HG02943 (cell line): ENCODE measurements at regions not wholly inside any gene's neighbourhood (a gene's known extent, or its start where the extent isn't known, plus 50 kb on each side); places are given as distances from the start of the nearest gene placed in this dataset.

ENCODE experiments used
- ATAC-seq: cut with Tn5 transposase; IDR thresholded peaks from one replicate; pipeline ENCODE4 v1.9.1; 2021; ENCODE audit warnings: mild to moderate bottlenecking, low read depth, moderate library complexity; ENCODE audit not compliant: unreplicated experiment

- no peak for ATAC-seq
Observed at GRCh38 chr1:187854457-187854856, 1025.7 kb downstream of the PLA2G4A start.

GRCh38 chr1:187862506-187862905 lies 1033.8 kb downstream of the PLA2G4A start:
- no peak for ATAC-seq

GRCh38 chr1:187870552-187870951 lies 1041.8 kb downstream of the PLA2G4A start:
- no peak for ATAC-seq

- no peak for ATAC-seq
Observed at GRCh38 chr1:187871177-187871845, 1042.6 kb downstream of the PLA2G4A start.

GRCh38 chr1:187872550-187872949 lies 1043.8 kb downstream of the PLA2G4A start:
- ATAC-seq: no peak

- ATAC-seq: no peak
Observed at GRCh38 chr1:187873126-187873525, 1044.4 kb downstream of the PLA2G4A start.

GRCh38 chr1:187876775-187877174 lies 1048.0 kb downstream of the PLA2G4A start:
- ATAC-seq: no peak

GRCh38 chr1:187877220-187877619 lies 1048.5 kb downstream of the PLA2G4A start:
- no peak for ATAC-seq

- ATAC-seq: no peak
Observed at GRCh38 chr1:187878883-187879282, 1050.1 kb downstream of the PLA2G4A start.

- ATAC-seq: no peak
Observed at GRCh38 chr1:187883356-187883755, 1054.6 kb downstream of the PLA2G4A start.

- no peak for ATAC-seq
Observed at GRCh38 chr1:187891993-187892682, 1063.4 kb downstream of the PLA2G4A start.

- no peak for ATAC-seq
Observed at GRCh38 chr1:187892683-187893039, 1063.9 kb downstream of the PLA2G4A start.

GRCh38 chr1:187893471-187893870 lies 1064.7 kb downstream of the PLA2G4A start:
- no peak for ATAC-seq

- no peak for ATAC-seq
Observed at GRCh38 chr1:187894349-187894748, 1065.6 kb downstream of the PLA2G4A start.

GRCh38 chr1:187903223-187903622 lies 1074.5 kb downstream of the PLA2G4A start:
- ATAC-seq: no peak

GRCh38 chr1:187909382-187909781 lies 1080.6 kb downstream of the PLA2G4A start:
- no peak for ATAC-seq

GRCh38 chr1:187911820-187912219 lies 1083.1 kb downstream of the PLA2G4A start:
- ATAC-seq: no peak

- ATAC-seq: no peak
Observed at GRCh38 chr1:187920976-187921375, 1092.2 kb downstream of the PLA2G4A start.

- no peak for ATAC-seq
Observed at GRCh38 chr1:187921426-187921825, 1092.7 kb downstream of the PLA2G4A start.

GRCh38 chr1:187922255-187922654 lies 1093.5 kb downstream of the PLA2G4A start:
- no peak for ATAC-seq

- no peak for ATAC-seq
Observed at GRCh38 chr1:187924252-187924651, 1095.5 kb downstream of the PLA2G4A start.

GRCh38 chr1:187928288-187928687 lies 1099.5 kb downstream of the PLA2G4A start:
- ATAC-seq: no peak
